NB4 (cell line): ENCODE measurements at regions not wholly inside any gene's neighbourhood (a gene's known extent, or its start where the extent isn't known, plus 50 kb on each side); places are given as distances from the start of the nearest gene placed in this dataset.
A peak's percentile ranks its signal among the peaks of the same experiment; 100 is the strongest.

Source experiments
- DNase-seq: peaks from one replicate; pipeline ENCODE4 v3.0.0; 2010; ENCODE audit warnings: low read depth
- H3K4me3 ChIP-seq: one replicate; pipeline ENCODE4 v1.5.1; 2011; ENCODE audit warnings: mild to moderate bottlenecking, low read depth, low read length, moderate library complexity
- MYC ChIP-seq: IDR thresholded peaks from 2 replicates; pipeline ENCODE4 v1.6.1; 2011; ENCODE audit warnings: low read depth, low read length
- POLR2A ChIP-seq: IDR thresholded peaks from 2 replicates; pipeline ENCODE4 v1.6.1; 2011; ENCODE audit warnings: mild to moderate bottlenecking; ENCODE audit not compliant: insufficient read length; ENCODE audit errors: extremely low read depth
- TF ChIP-seq, protein P1 (sequence below): IDR thresholded peaks from one replicate; pipeline ENCODE4 v1.5.1; 2012; ENCODE audit warnings: low read depth, low read length
- TF ChIP-seq, protein P2 (sequence below): IDR thresholded peaks from 2 replicates; pipeline ENCODE4 v1.6.1; 2011; ENCODE audit warnings: low read depth, low read length

- TF ChIP-seq, protein P1, sequence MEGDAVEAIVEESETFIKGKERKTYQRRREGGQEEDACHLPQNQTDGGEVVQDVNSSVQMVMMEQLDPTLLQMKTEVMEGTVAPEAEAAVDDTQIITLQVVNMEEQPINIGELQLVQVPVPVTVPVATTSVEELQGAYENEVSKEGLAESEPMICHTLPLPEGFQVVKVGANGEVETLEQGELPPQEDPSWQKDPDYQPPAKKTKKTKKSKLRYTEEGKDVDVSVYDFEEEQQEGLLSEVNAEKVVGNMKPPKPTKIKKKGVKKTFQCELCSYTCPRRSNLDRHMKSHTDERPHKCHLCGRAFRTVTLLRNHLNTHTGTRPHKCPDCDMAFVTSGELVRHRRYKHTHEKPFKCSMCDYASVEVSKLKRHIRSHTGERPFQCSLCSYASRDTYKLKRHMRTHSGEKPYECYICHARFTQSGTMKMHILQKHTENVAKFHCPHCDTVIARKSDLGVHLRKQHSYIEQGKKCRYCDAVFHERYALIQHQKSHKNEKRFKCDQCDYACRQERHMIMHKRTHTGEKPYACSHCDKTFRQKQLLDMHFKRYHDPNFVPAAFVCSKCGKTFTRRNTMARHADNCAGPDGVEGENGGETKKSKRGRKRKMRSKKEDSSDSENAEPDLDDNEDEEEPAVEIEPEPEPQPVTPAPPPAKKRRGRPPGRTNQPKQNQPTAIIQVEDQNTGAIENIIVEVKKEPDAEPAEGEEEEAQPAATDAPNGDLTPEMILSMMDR = no peak
- H3K4me3 ChIP-seq = no peak overlapping the region
- no peak for DNase-seq
Measured at GRCh38 chr10:28938745-28939144, 261.4 kb downstream of the BAMBI start.

DNA sequence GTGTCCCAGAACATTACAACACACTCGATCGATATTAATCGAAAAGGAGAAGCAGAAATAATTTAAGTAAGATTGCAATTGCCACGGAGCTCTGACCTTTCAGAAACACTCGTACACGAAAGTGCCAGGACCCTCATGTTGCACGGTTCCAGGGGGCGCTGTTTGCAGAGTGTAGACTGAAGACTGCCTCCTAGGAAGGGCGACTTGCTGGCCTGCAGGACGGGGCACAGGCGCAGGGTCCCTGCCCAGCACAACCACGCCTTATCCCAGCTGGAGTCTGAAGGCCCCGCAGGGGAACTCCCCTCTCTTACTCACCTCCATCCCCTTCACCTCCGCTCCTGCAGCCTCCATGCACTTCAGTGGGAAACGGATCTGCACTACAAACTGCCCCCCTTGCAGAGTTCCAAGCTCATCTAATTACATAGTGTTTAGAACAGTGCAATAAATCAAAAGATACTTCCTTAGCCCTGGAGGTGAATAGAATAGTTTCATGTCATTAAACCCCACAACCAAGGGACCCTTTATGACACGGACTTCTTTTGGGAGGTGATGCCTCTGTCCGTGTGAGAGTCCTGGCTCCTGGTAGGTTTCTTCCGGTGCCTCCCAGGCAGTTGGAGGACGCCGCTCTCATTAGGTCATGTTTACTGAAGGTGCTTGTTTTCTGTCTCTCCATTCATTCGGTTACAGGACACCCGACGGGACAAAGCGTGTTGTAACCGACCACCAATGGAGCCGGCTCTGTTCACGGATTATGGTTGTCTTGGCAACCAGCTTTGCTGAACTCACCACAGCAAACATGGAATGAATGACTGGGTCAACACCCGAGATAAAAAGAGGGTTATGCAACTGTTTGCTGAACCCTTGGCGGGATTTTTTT lies 262.2 kb downstream of the BAMBI start:
- peak; percentile 5 for DNase-seq
- no peak overlapping the region for H3K4me3 ChIP-seq
- no peak for TF ChIP-seq POLR2A
- TF ChIP-seq, protein P1 = peak; percentile 15

DNA sequence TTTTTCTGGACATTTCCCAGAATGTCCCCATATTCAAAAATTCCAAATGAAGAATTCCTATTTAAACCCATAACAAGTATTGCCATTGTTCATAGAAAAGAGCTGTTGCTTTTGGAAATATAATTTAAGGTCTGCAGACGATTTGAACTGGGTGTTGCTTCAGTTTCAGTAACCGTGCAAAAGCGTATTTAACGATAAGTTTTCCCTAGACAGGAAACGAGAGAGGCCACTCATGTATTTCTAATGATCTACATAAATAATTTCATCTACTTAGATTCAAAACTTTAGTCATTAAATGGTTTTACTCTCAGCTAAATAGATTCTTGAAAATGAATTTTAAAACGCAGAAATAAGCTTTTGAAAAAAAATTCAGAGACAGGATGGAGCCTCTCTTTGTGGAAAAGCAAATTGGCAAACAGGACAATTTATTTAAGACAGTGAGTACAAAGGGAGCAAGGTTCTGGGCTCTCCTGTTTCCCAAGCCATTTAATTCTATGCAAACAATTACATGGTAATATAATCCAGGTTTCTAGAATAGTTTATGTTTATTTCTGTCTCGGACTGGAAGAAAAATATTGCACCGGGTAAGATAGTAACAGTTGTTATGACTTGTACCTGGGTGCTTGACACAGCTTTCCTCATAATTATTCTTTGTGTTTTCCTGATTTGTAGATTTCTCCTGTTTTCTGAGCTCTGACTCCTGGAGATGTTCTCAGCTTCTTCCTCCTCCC lies 263.0 kb downstream of the BAMBI start:
- TF ChIP-seq, protein P1 = no peak
- TF ChIP-seq, protein P2, sequence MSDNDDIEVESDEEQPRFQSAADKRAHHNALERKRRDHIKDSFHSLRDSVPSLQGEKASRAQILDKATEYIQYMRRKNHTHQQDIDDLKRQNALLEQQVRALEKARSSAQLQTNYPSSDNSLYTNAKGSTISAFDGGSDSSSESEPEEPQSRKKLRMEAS = no peak
- TF ChIP-seq MYC (no peak), POLR2A (no peak)
- DNase-seq = no peak
- no peak overlapping the region for H3K4me3 ChIP-seq

DNA sequence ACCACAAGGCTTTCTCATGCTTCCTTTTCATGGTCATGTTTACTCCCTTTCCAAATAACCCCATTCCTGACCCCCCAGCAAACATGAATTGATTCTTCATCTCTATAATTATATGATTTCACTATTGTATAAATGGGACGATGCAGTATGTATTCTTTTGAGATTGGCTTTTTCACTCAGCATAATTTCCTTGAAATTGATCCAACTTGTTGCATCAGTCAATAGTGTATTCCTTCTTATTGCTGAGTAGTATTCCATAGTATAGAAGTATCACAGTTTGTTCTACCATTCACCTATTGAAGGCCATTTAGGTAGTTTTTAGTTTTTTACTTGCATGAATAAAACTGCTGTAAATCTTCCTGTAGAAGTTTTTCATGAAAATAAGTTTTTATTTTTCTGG lies 264.7 kb downstream of the BAMBI start:
- TF ChIP-seq POLR2A = no peak
- no peak for TF ChIP-seq MYC
- TF ChIP-seq, protein P1 = no peak
- TF ChIP-seq, protein P2 = no peak

GRCh38 chr10:28945959-28946358 lies 268.6 kb downstream of the BAMBI start:
- no peak overlapping the region for H3K4me3 ChIP-seq
- no peak for DNase-seq
- no peak for TF ChIP-seq MYC
- TF ChIP-seq, protein P1 = no peak
- TF ChIP-seq, protein P2 = no peak
- TF ChIP-seq POLR2A = no peak

More for the DNA sequence above, 264.7 kb downstream of the BAMBI start:
- H3K4me3 ChIP-seq = no peak overlapping the region
- DNase-seq = no peak

DNA sequence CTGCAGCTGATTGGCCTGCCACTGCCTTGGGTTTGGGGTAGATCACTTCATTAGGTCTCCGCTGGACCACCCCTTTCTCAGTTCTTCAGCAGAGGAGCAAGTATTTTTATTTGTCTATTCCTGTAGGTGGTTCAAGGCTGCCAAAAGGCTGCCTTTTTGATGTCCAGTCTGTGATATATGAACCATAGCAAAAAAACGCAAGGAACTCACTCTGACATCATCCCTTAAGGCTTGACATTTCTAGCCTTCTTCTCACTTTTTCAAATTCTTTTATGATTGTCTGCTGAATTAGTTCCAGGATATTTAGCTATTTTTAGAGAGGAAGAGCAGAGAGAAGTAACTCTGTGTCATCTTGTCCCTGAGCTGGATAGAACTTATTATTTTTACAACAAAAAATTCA lies 269.2 kb downstream of the BAMBI start:
- TF ChIP-seq, protein P1 = no peak
- TF ChIP-seq, protein P2 = no peak
- no peak for TF ChIP-seq POLR2A
- no peak for TF ChIP-seq MYC
- H3K4me3 ChIP-seq = no peak overlapping the region
- no peak for DNase-seq
